ENCODE measurements at regions not wholly inside any gene's neighbourhood (a gene's known extent, or its start where the extent isn't known, plus 50 kb on each side); places are given as distances from the start of the nearest gene placed in this dataset.

GRCh38 chr15:66625974-66626373 is 60.2 kb upstream of the LCTL start:
- no peak for TF ChIP-seq EP300 (IDR thresholded peaks at IDR 0.05)
- no peak for TF ChIP-seq CTCF (IDR thresholded peaks at IDR 0.05)
